HG03159 (cell line): ENCODE measurements at regions not wholly inside any gene's neighbourhood (a gene's known extent, or its start where the extent isn't known, plus 50 kb on each side); places are given as distances from the start of the nearest gene placed in this dataset.

Experiments used
- ATAC-seq: cut with Tn5 transposase; IDR thresholded peaks from one replicate; pipeline ENCODE4 v1.9.1; 2021; ENCODE audit warnings: mild to moderate bottlenecking, moderate library complexity; ENCODE audit not compliant: unreplicated experiment

GRCh38 chr6:140579918-140580317 lies 1205.5 kb upstream of the CITED2 start:
- no peak for ATAC-seq

GRCh38 chr6:140576004-140576555 lies 1201.6 kb upstream of the CITED2 start:
- ATAC-seq = no peak

GRCh38 chr6:140572867-140573266 lies 1198.4 kb upstream of the CITED2 start:
- ATAC-seq = no peak

GRCh38 chr6:140572129-140572528 lies 1197.7 kb upstream of the CITED2 start:
- no peak for ATAC-seq

GRCh38 chr6:140571145-140571544 lies 1196.7 kb upstream of the CITED2 start:
- ATAC-seq = no peak

- ATAC-seq = no peak
These were observed 1193.0 kb upstream of the CITED2 start for GRCh38 chr6:140567466-140567865.

- no peak for ATAC-seq
These were observed 1192.4 kb upstream of the CITED2 start for GRCh38 chr6:140566781-140567277.

- no peak for ATAC-seq
These were observed 1189.3 kb upstream of the CITED2 start for GRCh38 chr6:140563728-140564127.

GRCh38 chr6:140561701-140562100 lies 1187.3 kb upstream of the CITED2 start:
- ATAC-seq = no peak

GRCh38 chr6:140560671-140561070 lies 1186.2 kb upstream of the CITED2 start:
- ATAC-seq = no peak

- ATAC-seq = no peak
These were observed 1185.0 kb upstream of the CITED2 start for GRCh38 chr6:140559458-140559857.

GRCh38 chr6:140554421-140554820 lies 1180.0 kb upstream of the CITED2 start:
- no peak for ATAC-seq

- ATAC-seq = no peak
These were observed 1173.9 kb upstream of the CITED2 start for GRCh38 chr6:140548366-140548765.

GRCh38 chr6:140546640-140547039 lies 1172.2 kb upstream of the CITED2 start:
- no peak for ATAC-seq

- no peak for ATAC-seq
These were observed 1170.0 kb upstream of the CITED2 start for GRCh38 chr6:140544431-140544830.

GRCh38 chr6:140542863-140543262 lies 1168.4 kb upstream of the CITED2 start:
- no peak for ATAC-seq

- ATAC-seq = no peak
These were observed 1166.8 kb upstream of the CITED2 start for GRCh38 chr6:140541288-140541687.

GRCh38 chr6:140540743-140541142 lies 1166.3 kb upstream of the CITED2 start:
- ATAC-seq = no peak

- no peak for ATAC-seq
These were observed 1164.5 kb upstream of the CITED2 start for GRCh38 chr6:140538926-140539325.

- ATAC-seq = no peak
These were observed 1163.6 kb upstream of the CITED2 start for GRCh38 chr6:140537834-140538705.

GRCh38 chr6:140537211-140537610 lies 1162.8 kb upstream of the CITED2 start:
- no peak for ATAC-seq

- no peak for ATAC-seq
These were observed 1161.1 kb upstream of the CITED2 start for GRCh38 chr6:140535511-140535910.
